Left ventricle myocardium inferior (tissue), 1 donor: ENCODE measurements at regions not wholly inside any gene's neighbourhood (a gene's known extent, or its start where the extent isn't known, plus 50 kb on each side); places are given as distances from the start of the nearest gene placed in this dataset.

ENCODE experiments used
- DNase-seq: peaks from one replicate; pipeline ENCODE4 v3.0.0-alpha.2; 2020
- H3K27ac ChIP-seq: fragments of 200-600 bp; replicated peaks from 2 replicates; pipeline ENCODE4 v1.8.0; 2021
- H3K27me3 ChIP-seq: fragments of 200-600 bp; 2 replicates; pipeline ENCODE4 v1.8.0; 2021; ENCODE audit warnings: low read depth
- H3K36me3 ChIP-seq: fragments of 200-600 bp; 2 replicates; pipeline ENCODE4 v1.8.0; 2021
- H3K4me1 ChIP-seq: fragments of 200-600 bp; 2 replicates; pipeline ENCODE4 v1.8.0; 2021
- H3K4me3 ChIP-seq: fragments of 200-600 bp; 2 replicates; pipeline ENCODE4 v1.8.0; 2021; ENCODE audit warnings: mild to moderate bottlenecking, moderate library complexity
- H3K9me3 ChIP-seq: fragments of 200-600 bp; replicated peaks from 2 replicates; pipeline ENCODE4 v1.8.0; 2021
- CTCF ChIP-seq: fragments of 200-600 bp; IDR thresholded peaks from 2 replicates; pipeline ENCODE4 v1.8.0; 2021; ENCODE audit warnings: antibody characterized with exemption, mild to moderate bottlenecking, borderline replicate concordance
- intact Hi-C: fragments of 100-400 bp; cut with micrococcal nuclease; formaldehyde crosslinking; loops from one replicate; pipeline ENCODE4 v1.11.0; 2022
- donor health status: DM: no; HTN: yes; CAD: no; lungs with severe emphysema.

DNA sequence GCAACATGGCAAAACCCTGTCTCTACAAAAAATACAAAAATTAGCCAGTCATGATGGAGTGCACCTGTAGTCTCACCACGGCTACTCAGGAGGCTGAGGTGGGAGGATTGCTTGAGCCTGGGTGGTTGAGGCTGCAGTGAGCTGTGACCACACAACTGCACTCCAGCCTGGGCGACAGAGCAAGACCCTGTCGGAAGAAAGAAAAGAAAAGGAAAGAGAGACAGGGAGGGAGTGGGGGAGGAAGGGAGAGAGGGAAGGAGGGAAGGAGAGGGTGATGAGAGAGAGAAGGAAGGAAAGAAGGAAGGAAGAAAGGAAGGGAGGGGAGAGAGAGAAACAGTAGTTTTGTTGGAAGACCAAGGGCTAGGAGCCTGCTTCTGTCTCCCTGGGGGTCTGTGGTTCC, 142.4 kb downstream of the C9orf50 start:
- intact Hi-C loops, result no loop called here
- TF ChIP-seq CTCF, result no peak
- peaks cover 9% of the 10 kb centered on the region for H3K9me3 ChIP-seq
- DNase-seq, result no peak
- peaks cover 54% of the 10 kb centered on the region for H3K4me1 ChIP-seq
- H3K27ac ChIP-seq, result peak overlapping the region; percentile 98
- H3K4me3 ChIP-seq, result no peak overlapping the region
- no peaks in the 10 kb centered on the region for H3K27me3 ChIP-seq
- no peaks in the 10 kb centered on the region for H3K36me3 ChIP-seq

DNA sequence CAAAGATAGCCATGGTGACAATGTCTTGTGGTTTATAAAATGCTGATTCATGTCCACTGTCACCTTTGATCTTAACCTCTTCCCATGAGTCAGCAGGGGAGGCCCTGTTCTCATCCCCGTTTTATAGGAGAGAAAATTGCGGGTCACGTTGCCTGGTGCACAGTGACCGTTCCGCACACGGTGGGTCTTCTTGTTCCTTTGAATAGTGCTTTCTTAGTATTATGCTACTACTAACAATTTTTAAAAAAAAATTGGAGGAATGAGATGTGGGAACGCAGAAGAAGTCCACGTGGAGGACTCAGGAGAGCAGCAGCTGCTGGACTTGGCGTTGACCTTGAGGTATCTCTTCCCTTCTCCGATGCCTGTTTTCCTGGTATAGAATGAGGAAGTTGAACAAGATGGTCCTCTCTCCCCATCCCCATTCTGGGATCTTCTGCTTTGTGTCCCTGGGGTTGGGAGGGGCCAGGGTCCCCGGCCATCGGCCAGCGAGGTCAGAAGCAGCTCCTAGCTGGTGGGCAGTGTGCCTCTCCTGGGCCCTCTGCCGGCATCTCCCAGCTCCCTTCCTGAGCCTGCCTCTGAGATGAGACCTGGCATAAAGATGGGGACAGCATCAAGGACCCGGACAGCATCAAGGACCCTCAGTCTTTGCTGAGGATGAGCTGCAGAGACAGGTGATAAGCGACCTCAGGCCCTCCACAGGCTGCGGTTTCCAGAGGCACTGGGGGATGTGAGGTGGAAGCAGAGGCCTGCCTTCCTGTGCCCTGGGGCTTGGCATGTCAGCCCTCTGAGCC, 143.9 kb downstream of the C9orf50 start:
- H3K27me3 ChIP-seq, result no peaks in the 10 kb centered on the region
- TF ChIP-seq CTCF, result no peak
- intact Hi-C loops, result no loop called here
- H3K4me1 ChIP-seq, result peaks cover 45% of the 10 kb centered on the region
- peak overlapping the region; percentile 0 for H3K27ac ChIP-seq
- H3K4me3 ChIP-seq, result no peak overlapping the region
- peaks cover 9% of the 10 kb centered on the region for H3K9me3 ChIP-seq
- DNase-seq, result no peak
- no peaks in the 10 kb centered on the region for H3K36me3 ChIP-seq

GRCh38 chr9:129474740-129475404, 146.0 kb downstream of the C9orf50 start:
- no peak for DNase-seq
- Histone ChIP-seq H3K4me1 (peaks cover 24% of the 10 kb centered on the region), H3K4me3 (no peak overlapping the region), H3K36me3 (no peaks in the 10 kb centered on the region), H3K27ac (no peak overlapping the region), H3K9me3 (peaks cover 9% of the 10 kb centered on the region), H3K27me3 (no peaks in the 10 kb centered on the region)
- intact Hi-C loops, result no loop called here
- no peak for TF ChIP-seq CTCF

- Histone ChIP-seq H3K4me3 (no peak overlapping the region), H3K4me1 (peaks cover 16% of the 10 kb centered on the region), H3K9me3 (peaks cover 9% of the 10 kb centered on the region), H3K36me3 (no peaks in the 10 kb centered on the region), H3K27ac (peak overlapping the region; percentile 48), H3K27me3 (no peaks in the 10 kb centered on the region)
- TF ChIP-seq CTCF, result no peak
- intact Hi-C loops, result no loop called here
- DNase-seq, result no peak
These were observed 147.2 kb downstream of the C9orf50 start for GRCh38 chr9:129473523-129474244.

DNA sequence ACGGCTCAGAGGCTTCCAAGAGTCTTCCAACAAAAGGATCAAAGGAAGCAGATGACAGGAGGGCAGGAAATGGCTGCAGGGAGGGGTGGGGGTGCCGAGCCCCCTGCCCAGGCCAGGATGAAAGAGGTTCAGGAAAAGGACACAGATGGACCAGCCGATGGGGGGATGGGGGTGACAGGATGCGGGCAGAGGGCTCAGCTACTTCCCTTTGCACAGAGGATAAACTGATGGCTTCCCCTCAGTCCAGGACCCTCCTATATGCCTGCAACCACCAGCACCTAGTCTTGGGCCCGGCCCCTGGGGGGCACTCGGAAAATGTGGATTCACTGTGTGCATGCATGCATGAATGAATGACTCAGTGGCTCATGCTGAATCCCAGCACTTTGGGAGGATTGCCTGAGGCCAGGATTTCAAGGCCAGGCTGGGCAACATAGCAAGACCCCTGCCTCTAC, 148.2 kb downstream of the C9orf50 start:
- Histone ChIP-seq H3K36me3 (no peaks in the 10 kb centered on the region), H3K27ac (no peak overlapping the region), H3K4me1 (peaks cover 16% of the 10 kb centered on the region), H3K9me3 (peaks cover 9% of the 10 kb centered on the region), H3K27me3 (no peaks in the 10 kb centered on the region), H3K4me3 (no peak overlapping the region)
- TF ChIP-seq CTCF, result no peak
- DNase-seq, result no peak
- intact Hi-C loops, result no loop called here
